Naive thymus-derived CD4-positive, alpha-beta T cell (primary cell): ENCODE measurements at regions not wholly inside any gene's neighbourhood (a gene's known extent, or its start where the extent isn't known, plus 50 kb on each side); places are given as distances from the start of the nearest gene placed in this dataset.

Experiments used
- ATAC-seq: fragments of 150-1000 bp; cut with Tn5 transposase; 2 replicates; pipeline ENCODE4 v1.10.0; 2021; ENCODE audit warnings: mild to moderate bottlenecking, moderate library complexity
- CTCF ChIA-PET: fragments of 350-600 bp; sonication (Branson Sonifier 250); formaldehyde crosslinking; loops from one replicate; lab custom pipeline; 2021; ENCODE audit warnings: antibody characterized with exemption; lab: Charles Lee
- POLR2A ChIA-PET: fragments of 350-600 bp; sonication (Branson Sonifier 250); formaldehyde crosslinking; loops from one replicate; lab custom pipeline; 2021; ENCODE audit warnings: antibody characterized with exemption, inconsistent platforms; lab: Charles Lee
- DNase-seq, 9 donors: peaks; one replicate each; pipeline versions ENCODE4 v3.0.0 to v3.0.0-alpha.2; 2020 to 2022; ENCODE audit warnings: mixed read lengths in 1 of 9
- H3K27ac ChIP-seq: one replicate; pipeline ENCODE4 v1.7.0; 2013; ENCODE audit warnings: mild to moderate bottlenecking, low read depth, low read length, moderate library complexity
- H3K27me3 ChIP-seq, 2 donors: one replicate each; pipeline ENCODE4 v1.7.0; 2013; ENCODE audit warnings: low read length in 2 of 2, mild to moderate bottlenecking in 2 of 2, moderate library complexity in 2 of 2; ENCODE audit not compliant: control insufficient read depth in 2 of 2, insufficient read depth in 2 of 2
- H3K36me3 ChIP-seq, 3 experiments: 1 replicate in 2 of 3; 2 replicates in 1 of 3; pipeline ENCODE4 v1.7.0; 2013; ENCODE audit warnings: low read length in 3 of 3, mild to moderate bottlenecking in 3 of 3, moderate library complexity in 1 of 3; ENCODE audit not compliant: insufficient read depth in 3 of 3, control insufficient read depth in 2 of 3
- H3K4me1 ChIP-seq, 2 donors: one replicate each; pipeline ENCODE4 v1.7.0; 2013; ENCODE audit warnings: low read length in 2 of 2, mild to moderate bottlenecking in 2 of 2, moderate library complexity in 1 of 2; ENCODE audit not compliant: control insufficient read depth in 2 of 2, insufficient read depth in 2 of 2
- H3K4me3 ChIP-seq: 2 replicates; pipeline ENCODE4 v1.7.0; 2013; ENCODE audit warnings: mild to moderate bottlenecking, low read length
- H3K9me3 ChIP-seq, 3 experiments: 1 replicate in 2 of 3; 2 replicates in 1 of 3; pipeline ENCODE4 v1.7.0; 2013; ENCODE audit warnings: low read length in 3 of 3; ENCODE audit not compliant: control insufficient read depth in 2 of 3
- H3K27ac Mint-ChIP-seq, 9 donors: one replicate each; pipeline ENCODE4 v1.8.0; 2020 to 2022; ENCODE audit warnings: mixed read lengths in 9 of 9, mild to moderate bottlenecking in 8 of 9, moderate library complexity in 5 of 9, inconsistent platforms in 2 of 9
- H3K27me3 Mint-ChIP-seq, 5 donors: one replicate each; pipeline ENCODE4 v1.8.0; 2021 to 2022; ENCODE audit warnings: mixed read lengths in 5 of 5, mild to moderate bottlenecking in 1 of 5
- H3K36me3 Mint-ChIP-seq, 5 donors: one replicate each; pipeline ENCODE4 v1.8.0; 2020 to 2022; ENCODE audit warnings: mixed read lengths in 5 of 5, mild to moderate bottlenecking in 3 of 5, inconsistent platforms in 1 of 5
- H3K4me1 Mint-ChIP-seq, 7 donors: one replicate each; pipeline ENCODE4 v1.8.0; 2020 to 2022; ENCODE audit warnings: mixed read lengths in 7 of 7, mild to moderate bottlenecking in 3 of 7, inconsistent platforms in 1 of 7
- H3K4me3 Mint-ChIP-seq, 10 donors: one replicate each; pipeline ENCODE4 v1.8.0; 2020 to 2022; ENCODE audit warnings: mild to moderate bottlenecking in 10 of 10, mixed read lengths in 10 of 10, moderate library complexity in 6 of 10, inconsistent platforms in 2 of 10
- H3K9me3 Mint-ChIP-seq, 11 donors: one replicate each; pipeline ENCODE4 v1.8.0; 2020 to 2022; ENCODE audit warnings: mixed read lengths in 11 of 11, mild to moderate bottlenecking in 4 of 11, inconsistent platforms in 1 of 11, moderate library complexity in 1 of 11
- intact Hi-C, 2 donors: fragments of 100-400 bp; cut with micrococcal nuclease; formaldehyde crosslinking; loops; one replicate each; pipeline ENCODE4 v1.15.1; 2023

DNA sequence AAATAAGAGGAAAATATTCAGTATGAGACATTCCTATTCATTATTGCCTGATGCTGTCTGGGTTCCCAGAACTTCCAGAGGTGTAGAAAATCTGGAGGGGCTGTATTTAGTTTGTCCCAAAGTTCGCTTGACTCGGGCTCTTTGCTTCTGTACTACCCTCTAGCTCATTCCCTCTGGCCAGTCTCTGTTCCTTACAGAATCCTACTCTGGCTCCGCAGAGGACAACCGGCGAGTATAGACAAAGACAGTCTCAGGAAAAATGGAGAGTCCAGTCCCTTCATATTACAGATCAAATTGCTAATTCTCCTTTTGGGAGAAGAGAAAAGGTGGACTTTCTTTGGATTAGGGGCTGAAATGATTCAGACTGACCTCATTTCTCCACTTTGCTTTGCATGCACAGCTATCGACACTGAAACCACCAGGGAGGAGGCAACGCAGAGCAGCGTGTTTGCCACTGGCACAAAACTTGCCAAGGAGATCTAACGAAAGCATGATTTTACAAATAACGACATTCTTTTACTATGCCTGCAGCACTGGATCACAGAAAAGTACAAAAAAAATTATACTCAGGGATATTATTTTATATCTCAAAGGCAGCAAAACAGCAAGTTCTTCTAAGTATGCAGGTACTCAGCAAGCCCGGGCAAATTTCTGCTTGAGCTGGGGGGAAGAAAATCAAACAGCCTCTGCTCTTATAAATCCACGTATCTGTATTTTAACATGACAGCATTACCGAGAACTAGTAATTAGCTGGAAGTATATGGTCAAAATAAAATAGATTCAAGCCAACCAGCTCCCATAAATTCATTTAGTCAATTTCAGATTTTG lies 279.7 kb downstream of the NPR3 start:
- Mint-ChIP-seq H3K9me3 (peaks cover 0 to 17% (median 4%) of the 10 kb centered on the region in 11 donors), H3K36me3 (no peaks in the 10 kb centered on the region), H3K27me3 (no peaks in the 10 kb centered on the region), H3K4me3 (no peak overlapping the region), H3K27ac (no peak overlapping the region), H3K4me1 (no peaks in the 10 kb centered on the region)
- intact Hi-C loops, result no loop called here
- no peaks in the 10 kb centered on the region for H3K9me3 ChIP-seq
- no peaks in the 10 kb centered on the region for H3K36me3 ChIP-seq
- ATAC-seq, result no peak
- H3K27me3 ChIP-seq, result no peaks in the 10 kb centered on the region
- no peaks in the 10 kb centered on the region for H3K4me1 ChIP-seq
- POLR2A ChIA-PET, result no interaction called here
- no peak overlapping the region for H3K27ac ChIP-seq
- no peak overlapping the region for H3K4me3 ChIP-seq
- CTCF ChIA-PET, result no interaction called here
- DNase-seq, result no peak

DNA sequence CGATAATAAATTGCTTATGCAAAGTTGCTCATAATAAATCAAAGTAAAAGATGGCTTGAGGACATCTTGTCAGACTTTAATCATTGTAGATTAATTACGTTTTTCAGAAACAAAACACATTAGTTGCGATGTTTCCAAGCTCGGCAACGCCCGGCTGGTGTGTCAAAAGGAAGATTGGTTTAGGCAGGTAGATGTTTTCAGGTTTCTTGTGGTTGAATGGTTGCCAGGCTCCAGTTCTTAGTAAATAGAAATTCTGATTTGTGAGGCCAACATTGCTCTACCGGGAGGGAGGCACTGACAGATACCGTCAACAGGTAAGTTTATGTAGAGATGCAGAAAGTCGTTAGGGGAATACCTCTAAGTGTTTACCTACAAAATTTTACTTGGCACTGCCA lies 280.3 kb downstream of the NPR3 start:
- ChIA-PET CTCF (no interaction called here), POLR2A (no interaction called here)
- intact Hi-C loops, result no loop called here
- no peaks in the 10 kb centered on the region for H3K27me3 Mint-ChIP-seq
- Histone ChIP-seq H3K27ac (no peak overlapping the region), H3K9me3 (no peaks in the 10 kb centered on the region), H3K4me1 (no peaks in the 10 kb centered on the region), H3K27me3 (no peaks in the 10 kb centered on the region), H3K36me3 (no peaks in the 10 kb centered on the region), H3K4me3 (no peak overlapping the region)
- H3K4me3 Mint-ChIP-seq, result no peak overlapping the region
- ATAC-seq, result no peak
- no peak overlapping the region for H3K27ac Mint-ChIP-seq
- no peaks in the 10 kb centered on the region for H3K4me1 Mint-ChIP-seq
- H3K9me3 Mint-ChIP-seq, result peaks cover 0 to 18% (median 5%) of the 10 kb centered on the region in 11 donors
- H3K36me3 Mint-ChIP-seq, result no peaks in the 10 kb centered on the region
- DNase-seq, result no peak

DNA sequence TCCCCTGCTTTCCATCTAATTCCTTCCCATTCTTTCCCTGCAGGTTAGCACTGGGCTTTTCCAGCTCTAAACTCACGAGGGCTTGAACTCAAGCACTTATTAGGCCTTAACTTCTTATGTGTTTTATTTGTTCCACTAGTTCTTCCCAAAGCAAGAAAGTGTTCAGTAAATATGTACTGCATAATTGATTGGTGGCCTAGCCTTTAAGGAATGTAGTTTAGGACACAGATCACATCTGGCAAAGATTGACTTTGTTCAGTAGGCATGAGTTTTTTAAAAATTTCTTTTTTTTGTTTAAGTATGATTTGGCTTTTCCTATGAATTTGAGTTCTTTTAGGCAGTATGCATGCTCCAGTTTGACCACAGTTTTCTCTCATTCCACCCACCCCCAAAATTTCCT lies 285.2 kb downstream of the NPR3 start:
- Histone ChIP-seq H3K4me3 (no peak overlapping the region), H3K9me3 (no peaks in the 10 kb centered on the region), H3K4me1 (no peaks in the 10 kb centered on the region), H3K36me3 (no peaks in the 10 kb centered on the region), H3K27ac (no peak overlapping the region), H3K27me3 (no peaks in the 10 kb centered on the region)
- ChIA-PET CTCF (no interaction called here), POLR2A (no interaction called here)
- Mint-ChIP-seq H3K9me3 (peaks cover 3 to 40% (median 11%) of the 10 kb centered on the region in 11 donors), H3K4me3 (no peak overlapping the region), H3K4me1 (no peaks in the 10 kb centered on the region), H3K27ac (no peak overlapping the region), H3K27me3 (no peaks in the 10 kb centered on the region), H3K36me3 (no peaks in the 10 kb centered on the region)
- intact Hi-C loops, result no loop called here
- no peak for DNase-seq
- ATAC-seq, result no peak

DNA sequence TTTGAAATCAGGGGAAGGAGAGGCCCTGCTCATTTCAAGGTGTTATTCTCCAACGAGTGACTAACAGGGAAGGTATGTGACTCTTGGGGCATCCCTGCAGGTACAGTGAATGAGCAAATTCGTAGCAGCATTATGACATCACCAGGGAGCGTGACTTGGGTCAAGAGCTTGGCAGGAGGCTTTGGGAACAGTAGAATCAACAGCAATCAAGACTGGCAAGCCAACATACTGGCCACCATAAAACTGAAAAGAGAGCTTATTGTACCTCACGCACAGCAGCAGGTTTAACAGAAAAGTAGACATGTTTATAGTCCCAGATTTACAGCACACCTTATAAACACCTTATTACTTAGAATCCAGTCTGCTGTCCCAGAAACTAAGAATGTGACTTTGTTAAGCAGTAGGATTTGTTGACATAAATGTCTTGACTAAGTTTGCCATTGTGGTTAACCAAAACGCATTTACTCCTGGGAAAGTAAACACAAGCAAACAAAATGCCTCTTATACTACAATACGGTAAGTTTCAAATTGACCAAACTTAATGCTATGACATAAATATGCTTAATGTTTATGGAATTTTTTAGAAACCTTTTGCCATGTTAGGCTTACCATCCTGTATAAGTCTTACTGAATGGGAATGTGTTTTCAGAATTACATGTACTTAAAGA lies 297.8 kb downstream of the NPR3 start:
- Histone ChIP-seq H3K27me3 (no peaks in the 10 kb centered on the region), H3K27ac (no peak overlapping the region), H3K9me3 (peaks cover 0 to 5% (median 0%) of the 10 kb centered on the region in 3 experiments), H3K4me1 (no peaks in the 10 kb centered on the region), H3K36me3 (no peaks in the 10 kb centered on the region), H3K4me3 (no peak overlapping the region)
- Mint-ChIP-seq H3K27ac (no peak overlapping the region), H3K9me3 (peaks cover 0 to 22% (median 5%) of the 10 kb centered on the region in 11 donors), H3K4me3 (no peak overlapping the region), H3K27me3 (no peaks in the 10 kb centered on the region), H3K36me3 (no peaks in the 10 kb centered on the region), H3K4me1 (no peaks in the 10 kb centered on the region)
- POLR2A ChIA-PET, result no interaction called here
- intact Hi-C loops, result no loop called here
- no peak for ATAC-seq
- CTCF ChIA-PET, result no interaction called here
- DNase-seq, result no peak

DNA sequence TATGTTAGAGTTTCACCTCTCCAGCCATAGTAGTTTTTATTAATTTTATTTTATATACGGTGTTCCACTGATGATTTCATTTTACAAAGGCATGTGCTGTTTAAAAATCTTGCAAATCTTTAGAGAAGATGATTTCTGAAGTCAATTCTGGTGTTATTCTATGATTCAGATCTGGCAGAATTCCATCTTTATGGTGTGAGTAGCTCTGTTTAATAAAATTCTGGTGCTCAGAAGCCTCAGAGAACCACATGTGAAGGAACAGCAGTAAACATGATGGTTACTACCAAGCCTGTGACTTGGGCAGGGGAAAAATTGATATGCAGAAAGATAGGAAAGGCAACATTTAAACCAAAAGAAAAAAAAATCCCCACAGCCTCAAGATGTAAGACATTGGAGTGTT lies 299.7 kb downstream of the NPR3 start:
- Histone ChIP-seq H3K9me3 (no peaks in the 10 kb centered on the region), H3K27ac (no peak overlapping the region), H3K36me3 (no peaks in the 10 kb centered on the region), H3K4me3 (no peak overlapping the region), H3K27me3 (no peaks in the 10 kb centered on the region), H3K4me1 (no peaks in the 10 kb centered on the region)
- ATAC-seq (no peak), DNase-seq (no peak)
- Mint-ChIP-seq H3K27ac (no peak overlapping the region), H3K27me3 (no peaks in the 10 kb centered on the region), H3K9me3 (peaks cover 4 to 42% (median 14%) of the 10 kb centered on the region in 11 donors), H3K36me3 (no peaks in the 10 kb centered on the region), H3K4me3 (no peak overlapping the region), H3K4me1 (no peaks in the 10 kb centered on the region)
- CTCF ChIA-PET, result no interaction called here
- intact Hi-C loops, result no loop called here
- POLR2A ChIA-PET, result no interaction called here

DNA sequence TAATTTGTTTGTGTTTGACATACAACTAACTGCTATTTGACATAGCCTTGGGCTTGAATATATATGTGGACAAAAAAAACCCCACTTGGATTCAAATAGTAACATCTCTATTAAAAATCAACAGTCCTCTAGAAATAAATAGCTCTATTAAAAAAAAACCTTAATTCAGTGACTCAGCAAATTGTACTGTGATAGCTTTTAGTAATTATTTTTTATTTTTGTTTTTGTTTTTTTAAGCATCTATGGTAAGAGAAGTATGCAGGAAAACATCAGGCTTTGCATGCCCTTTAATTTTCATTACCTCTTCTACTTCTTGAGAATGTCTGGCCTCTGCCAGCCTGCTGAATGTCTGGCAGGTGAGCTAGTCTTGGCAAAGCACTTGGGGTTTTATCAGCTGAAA lies 300.7 kb downstream of the NPR3 start:
- no peak for DNase-seq
- POLR2A ChIA-PET, result no interaction called here
- H3K27me3 Mint-ChIP-seq, result no peaks in the 10 kb centered on the region
- no peaks in the 10 kb centered on the region for H3K36me3 Mint-ChIP-seq
- Histone ChIP-seq H3K4me3 (no peak overlapping the region), H3K9me3 (no peaks in the 10 kb centered on the region), H3K4me1 (no peaks in the 10 kb centered on the region), H3K27me3 (no peaks in the 10 kb centered on the region), H3K27ac (no peak overlapping the region), H3K36me3 (no peaks in the 10 kb centered on the region)
- no peak for ATAC-seq
- H3K27ac Mint-ChIP-seq, result no peak overlapping the region
- intact Hi-C loops, result no loop called here
- peaks cover 4 to 42% (median 14%) of the 10 kb centered on the region in 11 donors for H3K9me3 Mint-ChIP-seq
- no peaks in the 10 kb centered on the region for H3K4me1 Mint-ChIP-seq
- CTCF ChIA-PET, result no interaction called here
- H3K4me3 Mint-ChIP-seq, result no peak overlapping the region

DNA sequence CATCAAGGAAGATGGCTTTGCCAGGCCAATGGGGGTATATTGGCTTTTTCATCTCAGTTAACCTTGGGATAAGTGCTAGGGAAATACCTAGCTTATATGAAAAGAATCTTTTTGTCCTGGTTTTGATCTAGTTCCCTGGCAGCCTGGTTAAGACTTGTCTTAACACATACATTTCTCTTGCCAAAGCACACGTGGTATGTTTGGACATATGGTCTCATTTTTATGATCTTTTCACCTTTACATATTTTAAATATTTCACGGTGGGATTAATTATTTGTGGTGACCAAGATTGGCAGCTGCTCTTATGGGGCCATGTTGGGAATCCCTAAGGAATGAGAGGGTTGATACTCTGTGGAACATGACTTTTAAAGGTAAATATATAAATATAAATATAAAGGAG lies 312.5 kb downstream of the NPR3 start:
- no peaks in the 10 kb centered on the region for H3K36me3 Mint-ChIP-seq
- H3K9me3 ChIP-seq, result no peaks in the 10 kb centered on the region
- POLR2A ChIA-PET, result no interaction called here
- H3K4me1 ChIP-seq, result no peaks in the 10 kb centered on the region
- no peak overlapping the region for H3K27ac Mint-ChIP-seq
- no peaks in the 10 kb centered on the region for H3K4me1 Mint-ChIP-seq
- H3K4me3 ChIP-seq, result no peak overlapping the region
- CTCF ChIA-PET, result no interaction called here
- ATAC-seq (no peak), DNase-seq (no peak)
- H3K27ac ChIP-seq, result no peak overlapping the region
- intact Hi-C loops, result no loop called here
- H3K9me3 Mint-ChIP-seq, result peaks cover 0 to 14% (median 0%) of the 10 kb centered on the region in 11 donors
- H3K4me3 Mint-ChIP-seq, result no peak overlapping the region
- no peaks in the 10 kb centered on the region for H3K27me3 ChIP-seq
- no peaks in the 10 kb centered on the region for H3K36me3 ChIP-seq
- no peaks in the 10 kb centered on the region for H3K27me3 Mint-ChIP-seq
